ENCODE measurements at regions not wholly inside any gene's neighbourhood (a gene's known extent, or its start where the extent isn't known, plus 50 kb on each side); places are given as distances from the start of the nearest gene placed in this dataset.
"Not testable (repeated sequence)": the region's sequence is repeated elsewhere in the genome, so short reads cannot be mapped to it uniquely, and the experiment has no call there.

DNA sequence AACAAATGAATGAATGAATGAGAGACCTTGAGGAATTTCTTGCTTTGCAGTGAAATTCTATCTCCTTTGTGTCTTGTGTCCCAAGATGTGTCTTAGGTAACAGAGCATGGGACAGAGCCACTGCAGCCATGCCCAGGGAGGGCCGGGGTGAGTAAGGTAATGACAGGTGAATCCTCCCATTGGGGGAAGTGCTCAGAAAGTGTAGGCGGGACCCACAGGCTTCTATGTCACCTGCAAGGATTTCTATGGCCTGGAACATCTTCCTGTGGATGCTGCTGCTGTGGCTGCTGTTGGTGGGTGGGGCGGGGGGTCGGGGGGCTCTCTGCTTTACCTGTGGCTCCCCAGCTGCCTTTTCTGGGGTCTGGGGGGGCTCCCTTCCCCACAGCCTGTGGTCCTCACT lies 133.6 kb upstream of the IER5L start:
- peaks cover 4 to 6% of the 10 kb centered on the region in 2 donors for H3K4me1 ChIP-seq (replicated peaks in 1 of 2)
- in situ Hi-C loops (cut with MboI; ENCODE audit: low pct_unique_long_range_greater_than_20kb in 2 of 9, low sequenced_read_pairs in 9 of 9, unreplicated experiment in 9 of 9): loop anchor here in 1 of 9 experiments (25.0 kb wide), 1 partner anchor 301 kb away; the partner anchor contains the start of gene C9orf50
- 65 to 83% methylated on average over 1 to 2 of the region's 4 CpGs; no CpG with 5 or more reads in 8 of the 10 experiments for WGBS, 10 experiments
- ATAC-seq (replicated peaks in 6 of 8): no peak
- H3K4me3 ChIP-seq: no peak overlapping the region
- no peak overlapping the region for H3K27ac ChIP-seq

DNA sequence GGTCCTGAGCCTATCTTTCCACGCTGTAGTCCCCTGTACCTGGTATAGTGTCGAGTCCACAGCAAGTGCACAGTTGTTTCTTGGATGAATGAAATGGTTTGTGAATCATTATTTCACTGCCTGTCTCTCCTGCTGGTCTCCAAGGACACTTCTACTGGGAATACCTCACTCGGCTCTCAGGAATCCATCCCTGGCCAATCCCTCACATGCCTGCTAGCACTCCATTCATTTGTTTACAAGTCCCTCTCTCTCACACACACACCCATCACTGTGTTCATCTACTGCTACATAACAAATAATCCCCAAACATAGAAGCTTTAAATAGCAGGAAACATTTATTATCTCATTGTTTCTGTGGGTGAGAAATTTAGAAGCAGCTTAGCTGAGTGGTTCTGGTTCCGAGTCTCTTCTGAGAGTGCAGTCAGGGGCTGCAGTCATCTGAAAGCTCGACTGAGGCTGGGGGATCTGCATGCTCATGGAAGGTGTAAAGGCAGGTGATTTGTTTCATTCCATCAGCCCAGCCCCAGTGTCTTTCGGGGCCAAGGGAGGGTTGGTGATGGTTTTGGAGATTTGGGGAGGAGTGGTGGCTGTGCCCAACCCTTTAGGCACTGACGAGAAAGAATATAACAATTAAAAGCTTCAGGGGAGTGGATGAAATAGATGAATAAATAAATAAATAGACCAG lies 132.7 kb upstream of the IER5L start:
- peak in 1 of 8 experiments; percentile 79 for ATAC-seq (replicated peaks in 6 of 8)
- in situ Hi-C loops (cut with MboI; ENCODE audit: low pct_unique_long_range_greater_than_20kb in 2 of 9, low sequenced_read_pairs in 9 of 9, unreplicated experiment in 9 of 9): loop anchor here in 1 of 9 experiments (25.0 kb wide), 1 partner anchor 301 kb away; the partner anchor contains the start of gene C9orf50
- Histone ChIP-seq H3K27ac (no peak overlapping the region), H3K4me1 (replicated peaks in 1 of 2) (peaks cover 4 to 6% of the 10 kb centered on the region in 2 donors), H3K4me3 (no peak overlapping the region)
- WGBS, 10 experiments: 50 to 100% (median 93%) methylated on average over 1 to 4 of the region's 7 CpGs; no CpG with 5 or more reads in 1 of the 10 experiments

DNA sequence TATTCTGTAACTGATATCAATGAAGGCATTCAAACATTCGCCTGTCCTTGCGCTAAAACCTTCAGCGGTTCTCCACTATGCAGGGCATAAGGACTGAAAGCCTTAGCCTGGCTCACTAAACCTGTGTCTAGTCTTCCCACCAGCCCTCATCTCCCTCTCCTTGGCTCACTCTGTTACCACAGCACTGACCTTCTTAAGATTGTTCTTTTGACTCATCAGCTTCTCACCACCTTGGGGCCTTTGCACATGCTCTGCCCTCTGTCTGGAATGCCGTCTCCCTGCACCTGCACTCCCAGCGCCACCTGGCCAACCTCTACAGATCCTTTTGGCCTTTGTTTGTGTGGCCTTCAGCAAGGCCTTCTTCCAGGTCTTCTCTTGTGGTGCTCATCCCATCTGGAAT lies 131.8 kb upstream of the IER5L start:
- Histone ChIP-seq H3K27ac (no peak overlapping the region), H3K4me1 (replicated peaks in 1 of 2) (peaks cover 4 to 6% of the 10 kb centered on the region in 2 donors), H3K4me3 (no peak overlapping the region)
- 93 to 100% (median 100%) methylated on average over 1 to 4 of the region's 5 CpGs; no CpG with 5 or more reads in 5 of the 10 experiments for WGBS, 10 experiments
- no peak for ATAC-seq (replicated peaks in 6 of 8)
- in situ Hi-C loops (cut with MboI; ENCODE audit: low pct_unique_long_range_greater_than_20kb in 2 of 9, low sequenced_read_pairs in 9 of 9, unreplicated experiment in 9 of 9): loop anchor here in 1 of 9 experiments (25.0 kb wide), 1 partner anchor 302 kb away; the partner anchor contains the start of gene C9orf50

DNA sequence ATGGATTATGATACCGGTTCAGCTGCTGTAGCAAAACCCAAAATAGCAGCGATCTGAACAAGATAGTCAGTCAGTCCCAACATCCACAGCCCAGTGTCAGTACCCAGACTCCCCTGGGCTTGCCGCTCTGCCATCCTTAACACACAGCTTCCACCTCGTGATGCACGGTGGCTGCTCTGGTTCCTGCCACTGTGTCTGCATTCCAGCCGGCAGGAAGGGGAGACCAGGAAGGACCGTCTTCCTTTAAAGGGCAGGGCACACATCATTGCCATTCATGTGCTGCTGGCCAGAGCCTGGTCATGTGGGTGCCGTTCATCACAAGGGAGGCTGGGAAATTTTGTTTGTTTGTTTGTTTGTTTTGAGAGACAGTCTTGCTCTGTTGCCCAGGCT lies 131.0 kb upstream of the IER5L start:
- Histone ChIP-seq H3K4me3 (no peak overlapping the region), H3K27ac (no peak overlapping the region), H3K4me1 (replicated peaks in 1 of 2) (peaks cover 2% of the 10 kb centered on the region in 2 donors)
- no peak for ATAC-seq (replicated peaks in 6 of 8)
- WGBS, 10 experiments: 56 to 100% (median 87%) methylated on average over 1 to 5 of the region's 8 CpGs; no CpG with 5 or more reads in 2 of the 10 experiments
- in situ Hi-C loops (cut with MboI; ENCODE audit: low pct_unique_long_range_greater_than_20kb in 2 of 9, low sequenced_read_pairs in 9 of 9, unreplicated experiment in 9 of 9): loop anchor here in 1 of 9 experiments (25.0 kb wide), 1 partner anchor 303 kb away; the partner anchor contains the start of gene C9orf50

DNA sequence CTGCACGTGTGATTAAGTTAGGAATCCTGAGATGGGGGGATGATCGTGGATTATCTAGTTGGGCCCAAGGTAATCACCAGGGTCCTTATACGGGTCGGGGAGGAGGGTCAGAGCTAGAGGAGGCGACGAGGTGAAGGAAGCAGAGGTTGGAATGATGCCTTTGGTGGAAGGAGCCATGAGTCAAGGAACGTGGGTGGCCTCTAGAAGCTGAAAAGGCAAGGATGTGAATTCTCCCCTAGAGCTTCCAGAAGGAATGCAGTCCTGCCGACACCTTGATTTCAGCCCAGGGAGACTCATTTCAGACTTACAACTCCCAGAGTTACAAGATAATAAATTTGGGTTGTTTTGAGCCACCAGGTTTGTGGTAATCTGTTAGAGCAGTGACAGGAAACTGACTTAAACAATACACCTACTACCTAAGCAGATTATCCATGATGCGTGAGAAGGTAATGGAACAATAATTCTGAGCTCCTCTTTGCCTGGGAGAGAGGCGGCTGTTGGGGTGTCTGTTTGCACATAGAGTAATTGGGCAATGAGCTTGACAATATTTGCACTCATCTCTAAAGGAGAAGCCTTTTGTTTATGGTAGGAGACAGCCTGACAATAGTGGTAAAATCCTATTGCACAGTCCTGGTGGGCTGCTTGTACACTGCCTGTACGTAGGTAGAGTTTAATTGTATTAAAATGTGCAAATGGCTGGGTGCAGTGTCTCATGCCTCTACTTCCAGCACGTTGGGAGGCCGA lies 129.3 kb upstream of the IER5L start:
- WGBS, 10 experiments: 29 to 100% (median 85%) methylated on average over 1 to 10 of the region's 13 CpGs
- Histone ChIP-seq H3K27ac (no peak overlapping the region), H3K4me1 (replicated peaks in 1 of 2) (no peaks in the 10 kb centered on the region), H3K4me3 (no peak overlapping the region)
- ATAC-seq (replicated peaks in 6 of 8): no peak
- in situ Hi-C loops (cut with MboI; ENCODE audit: low pct_unique_long_range_greater_than_20kb in 2 of 9, low sequenced_read_pairs in 9 of 9, unreplicated experiment in 9 of 9): loop anchor here in 1 of 9 experiments (25.0 kb wide), 1 partner anchor 305 kb away; the partner anchor contains the start of gene C9orf50

DNA sequence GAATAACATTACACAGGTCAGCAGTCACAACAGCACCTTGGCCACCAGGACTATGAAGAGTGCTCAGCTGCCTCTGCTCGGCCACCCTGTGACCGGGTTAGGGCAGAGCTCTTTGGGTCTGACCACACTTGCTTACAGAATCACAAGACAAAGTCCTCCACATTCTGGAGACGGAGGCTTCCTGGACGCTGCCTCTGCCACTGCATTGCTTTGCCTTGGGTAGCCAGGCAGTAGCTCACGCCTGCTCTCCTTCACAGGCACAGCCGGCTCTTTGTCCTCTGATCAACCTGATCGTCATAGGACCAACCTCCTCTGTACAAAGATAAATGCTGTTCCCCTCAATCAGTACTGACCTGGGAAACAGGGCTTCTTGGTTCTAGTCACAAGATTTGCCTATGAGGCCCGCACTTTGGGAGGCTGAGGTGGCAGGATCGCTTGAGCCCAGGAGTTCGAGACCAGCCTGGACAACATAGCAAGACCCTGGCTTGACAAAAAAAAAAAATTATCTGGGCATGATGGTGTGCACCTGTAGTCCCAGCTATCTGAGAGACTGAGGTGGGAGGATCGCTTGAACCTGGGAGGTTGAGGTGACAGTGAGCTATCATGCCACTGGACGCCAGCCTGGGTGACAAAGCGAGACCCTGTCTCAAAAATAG lies 128.4 kb upstream of the IER5L start:
- in situ Hi-C loops (cut with MboI; ENCODE audit: low pct_unique_long_range_greater_than_20kb in 2 of 9, low sequenced_read_pairs in 9 of 9, unreplicated experiment in 9 of 9): loop anchor here in 1 of 9 experiments (25.0 kb wide), 1 partner anchor 306 kb away; the partner anchor contains the start of gene C9orf50
- Histone ChIP-seq H3K4me1 (replicated peaks in 1 of 2) (no peaks in the 10 kb centered on the region), H3K27ac (no peak overlapping the region), H3K4me3 (no peak overlapping the region)
- peak in 1 of 8 experiments; percentile 48 for ATAC-seq (replicated peaks in 6 of 8)
- 50 to 100% (median 82%) methylated on average over 1 to 9 of the region's 13 CpGs; no CpG with 5 or more reads in 2 of the 10 experiments for WGBS, 10 experiments

DNA sequence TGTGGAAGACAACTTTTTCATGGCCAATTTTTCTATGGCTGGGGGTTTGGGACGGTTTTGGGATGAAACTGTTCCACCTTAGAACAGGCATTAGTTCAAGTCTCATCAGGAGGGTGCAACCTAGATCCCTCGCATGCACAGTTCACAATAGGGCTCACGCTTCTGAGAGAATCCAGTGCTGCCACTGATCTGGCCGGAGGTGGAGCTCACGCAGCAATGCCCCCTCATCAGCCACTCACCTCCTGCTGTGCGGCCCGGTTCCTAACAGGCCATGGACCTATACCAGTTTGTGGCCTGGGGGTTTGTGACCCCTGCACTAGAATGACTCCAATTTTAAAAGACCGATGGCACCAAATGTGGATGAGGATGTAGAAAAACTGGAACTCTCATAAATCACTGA lies 127.2 kb upstream of the IER5L start:
- WGBS, 10 experiments: 0 to 100% (median 83%) methylated on average over 1 to 7 of the region's 8 CpGs; no CpG with 5 or more reads in 1 of the 10 experiments
- ATAC-seq (replicated peaks in 6 of 8): no peak
- Histone ChIP-seq H3K4me1 (replicated peaks in 1 of 2) (no peaks in the 10 kb centered on the region), H3K4me3 (no peak overlapping the region), H3K27ac (no peak overlapping the region)
- in situ Hi-C loops (cut with MboI; ENCODE audit: low pct_unique_long_range_greater_than_20kb in 2 of 9, low sequenced_read_pairs in 9 of 9, unreplicated experiment in 9 of 9): loop anchor here in 1 of 9 experiments (25.0 kb wide), 1 partner anchor 307 kb away; the partner anchor contains the start of gene C9orf50

DNA sequence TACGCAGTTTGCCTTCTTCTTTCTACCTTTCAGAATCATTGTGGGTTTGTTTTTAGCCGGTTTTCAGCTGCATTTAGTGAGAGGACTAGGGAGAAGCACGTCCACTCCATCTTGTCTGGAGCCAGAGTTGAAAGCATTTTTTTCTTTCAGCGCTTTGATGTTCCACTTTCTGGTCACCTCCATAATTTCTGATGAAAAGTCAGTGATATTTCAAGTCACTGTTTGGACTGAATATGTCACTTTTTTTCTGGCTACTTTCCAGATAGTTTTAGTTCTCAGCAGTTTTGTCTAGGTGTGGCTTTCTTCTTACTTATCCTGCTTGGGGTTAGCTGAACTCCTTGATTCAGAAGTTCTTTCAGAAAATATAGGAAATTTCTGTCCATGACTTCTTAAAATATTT lies 123.9 kb upstream of the IER5L start:
- ATAC-seq (replicated peaks in 6 of 8): no peak
- H3K4me3 ChIP-seq: no peak overlapping the region
- in situ Hi-C loops (cut with MboI; ENCODE audit: low pct_unique_long_range_greater_than_20kb in 2 of 9, low sequenced_read_pairs in 9 of 9, unreplicated experiment in 9 of 9): loop anchor here in 1 of 9 experiments (25.0 kb wide), 1 partner anchor 310 kb away; the partner anchor contains the start of gene C9orf50
- H3K27ac ChIP-seq: no peak overlapping the region
- WGBS, 10 experiments: 41 to 79% (median 63%) methylated on average over 1 to 4 of the region's 4 CpGs; no CpG with 5 or more reads in 2 of the 10 experiments
- H3K4me1 ChIP-seq (replicated peaks in 1 of 2): no peaks in the 10 kb centered on the region

DNA sequence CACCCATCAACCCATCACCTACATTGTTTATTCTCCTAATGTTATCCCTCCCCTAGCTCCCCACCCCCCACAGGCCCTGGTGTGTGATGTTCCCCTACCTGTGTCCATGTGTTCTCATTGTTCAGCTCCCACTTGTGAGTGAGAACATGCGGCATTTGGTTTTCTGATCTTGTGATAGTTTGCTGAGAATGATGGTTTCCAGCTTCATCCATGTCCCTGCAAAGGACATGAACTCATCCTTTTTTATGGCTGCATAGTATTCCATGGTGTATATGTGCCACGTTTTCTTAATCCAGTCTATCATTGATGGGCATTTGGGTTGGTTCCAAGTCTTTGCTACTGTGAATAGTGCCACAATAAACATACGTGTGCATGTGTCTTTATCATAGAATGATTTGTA lies 118.1 kb upstream of the IER5L start:
- H3K4me3 ChIP-seq; in situ Hi-C loops (cut with MboI; ENCODE audit: low pct_unique_long_range_greater_than_20kb in 2 of 9, low sequenced_read_pairs in 9 of 9, unreplicated experiment in 9 of 9); H3K4me1 ChIP-seq (replicated peaks in 1 of 2); H3K27ac ChIP-seq; ATAC-seq (replicated peaks in 6 of 8): not testable (repeated sequence)
- WGBS, 10 experiments: 40 to 100% (median 90%) methylated on average over 1 of the region's 3 CpGs; no CpG with 5 or more reads in 6 of the 10 experiments

DNA sequence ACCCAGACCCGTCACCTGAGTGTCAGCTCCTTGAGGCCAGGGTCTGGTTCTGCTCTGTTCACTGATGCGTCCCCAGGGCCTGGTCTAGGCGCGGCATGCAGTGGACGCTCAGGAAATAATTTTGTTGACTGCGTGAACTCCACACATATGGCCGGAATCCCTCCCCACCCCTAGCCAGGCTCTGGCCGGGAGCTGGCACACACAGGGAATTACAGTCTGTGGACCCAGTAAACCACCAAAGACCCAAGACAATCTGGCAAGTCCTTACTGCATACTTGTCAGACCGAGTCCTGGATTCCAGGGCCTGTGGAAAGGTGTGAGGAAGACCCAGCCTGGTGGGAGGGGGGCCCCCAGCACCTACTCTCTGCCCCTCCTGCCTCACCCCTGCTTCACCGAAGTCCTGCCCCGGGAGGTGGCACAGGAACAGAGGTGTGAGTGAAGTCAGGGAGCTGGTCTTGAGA lies 113.0 kb upstream of the IER5L start:
- H3K4me1 ChIP-seq (replicated peaks in 1 of 2): peaks cover 13 to 21% of the 10 kb centered on the region in 2 donors
- ATAC-seq (replicated peaks in 6 of 8): no peak
- in situ Hi-C loops (cut with MboI; ENCODE audit: low pct_unique_long_range_greater_than_20kb in 2 of 9, low sequenced_read_pairs in 9 of 9, unreplicated experiment in 9 of 9): no loop called here
- H3K27ac ChIP-seq: no peak overlapping the region
- 40 to 95% (median 84%) methylated on average over 1 to 4 of the region's 11 CpGs; no CpG with 5 or more reads in 6 of the 10 experiments for WGBS, 10 experiments
- H3K4me3 ChIP-seq: no peak overlapping the region

DNA sequence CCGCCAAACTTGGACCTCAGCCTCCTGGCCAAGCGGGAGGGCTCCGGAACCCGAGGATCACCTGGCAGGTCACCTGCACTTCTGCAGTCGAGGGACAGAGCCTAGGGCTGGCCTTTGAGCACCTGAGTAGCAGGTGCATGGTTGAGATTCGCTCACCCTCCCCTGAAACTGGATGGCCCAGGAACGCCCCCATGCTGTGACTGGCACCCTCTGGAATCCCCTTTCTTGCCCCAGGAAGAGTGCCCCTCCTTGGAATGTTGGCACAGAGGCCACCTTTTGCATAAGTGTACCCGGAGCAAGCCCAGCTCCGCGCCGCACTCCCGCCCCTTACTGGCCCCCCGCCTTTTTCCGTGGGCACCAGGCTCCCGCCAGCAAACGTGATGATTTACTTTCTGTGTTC lies 112.5 kb upstream of the IER5L start:
- WGBS, 10 experiments: 67 to 94% (median 84%) methylated on average over 1 to 7 of the region's 16 CpGs; no CpG with 5 or more reads in 3 of the 10 experiments
- Histone ChIP-seq H3K27ac (no peak overlapping the region), H3K4me1 (replicated peaks in 1 of 2) (peaks cover 13 to 21% of the 10 kb centered on the region in 2 donors), H3K4me3 (no peak overlapping the region)
- in situ Hi-C loops (cut with MboI; ENCODE audit: low pct_unique_long_range_greater_than_20kb in 2 of 9, low sequenced_read_pairs in 9 of 9, unreplicated experiment in 9 of 9): no loop called here
- no peak for ATAC-seq (replicated peaks in 6 of 8)

DNA sequence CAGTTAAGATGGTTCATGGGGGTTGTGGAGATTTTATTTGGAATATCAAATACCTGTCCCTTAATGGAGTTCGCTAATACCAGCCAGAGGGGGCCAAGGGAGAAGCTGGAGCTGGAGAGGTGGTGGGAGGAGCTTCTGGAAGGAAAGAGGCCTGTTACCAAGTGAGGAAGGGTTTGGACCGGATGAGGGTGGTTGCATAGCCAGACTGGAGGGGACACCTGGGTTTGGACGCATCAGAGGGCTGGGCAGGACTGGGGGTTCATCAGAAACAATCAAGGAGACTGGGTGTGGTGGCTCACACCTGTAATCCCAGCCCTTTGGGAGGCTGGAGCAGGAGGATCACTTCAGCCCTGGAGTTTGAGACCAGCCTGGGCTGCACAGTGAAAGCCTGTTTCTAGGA lies 111.8 kb upstream of the IER5L start:
- H3K4me1 ChIP-seq (replicated peaks in 1 of 2): peaks cover 13 to 21% of the 10 kb centered on the region in 2 donors
- in situ Hi-C loops (cut with MboI; ENCODE audit: low pct_unique_long_range_greater_than_20kb in 2 of 9, low sequenced_read_pairs in 9 of 9, unreplicated experiment in 9 of 9): no loop called here
- H3K4me3 ChIP-seq: no peak overlapping the region
- no peak for ATAC-seq (replicated peaks in 6 of 8)
- WGBS, 10 experiments: 29 to 100% (median 60%) methylated on average over 1 to 3 of the region's 3 CpGs; no CpG with 5 or more reads in 5 of the 10 experiments
- H3K27ac ChIP-seq: no peak overlapping the region

Data from motor neuron (in vitro differentiated cells).